ENCODE measurements at regions not wholly inside any gene's neighbourhood (a gene's known extent, or its start where the extent isn't known, plus 50 kb on each side); places are given as distances from the start of the nearest gene placed in this dataset.

DNA sequence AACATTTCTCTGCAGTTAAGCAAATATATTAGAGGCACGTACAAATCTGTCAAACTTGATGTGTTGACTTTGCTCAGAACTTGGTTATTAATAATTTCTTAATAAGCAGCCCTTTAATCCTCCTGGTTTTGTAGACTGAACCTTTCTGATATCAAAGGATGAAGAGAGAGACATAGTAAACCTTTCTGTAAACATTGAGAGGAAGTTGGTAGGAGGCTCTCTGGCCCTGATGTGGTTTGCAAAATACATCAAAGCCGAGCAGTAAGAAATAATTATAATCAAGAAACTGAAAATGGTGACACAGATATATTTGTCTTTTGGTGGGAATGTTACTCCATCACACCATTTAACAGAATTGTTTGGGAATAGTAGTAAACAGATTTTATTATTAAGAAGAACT is 111.9 kb downstream of the OXSM start:
- no peak for DNase-seq (ENCODE audit: low read depth, low spot score)
- TF ChIP-seq, protein P1, sequence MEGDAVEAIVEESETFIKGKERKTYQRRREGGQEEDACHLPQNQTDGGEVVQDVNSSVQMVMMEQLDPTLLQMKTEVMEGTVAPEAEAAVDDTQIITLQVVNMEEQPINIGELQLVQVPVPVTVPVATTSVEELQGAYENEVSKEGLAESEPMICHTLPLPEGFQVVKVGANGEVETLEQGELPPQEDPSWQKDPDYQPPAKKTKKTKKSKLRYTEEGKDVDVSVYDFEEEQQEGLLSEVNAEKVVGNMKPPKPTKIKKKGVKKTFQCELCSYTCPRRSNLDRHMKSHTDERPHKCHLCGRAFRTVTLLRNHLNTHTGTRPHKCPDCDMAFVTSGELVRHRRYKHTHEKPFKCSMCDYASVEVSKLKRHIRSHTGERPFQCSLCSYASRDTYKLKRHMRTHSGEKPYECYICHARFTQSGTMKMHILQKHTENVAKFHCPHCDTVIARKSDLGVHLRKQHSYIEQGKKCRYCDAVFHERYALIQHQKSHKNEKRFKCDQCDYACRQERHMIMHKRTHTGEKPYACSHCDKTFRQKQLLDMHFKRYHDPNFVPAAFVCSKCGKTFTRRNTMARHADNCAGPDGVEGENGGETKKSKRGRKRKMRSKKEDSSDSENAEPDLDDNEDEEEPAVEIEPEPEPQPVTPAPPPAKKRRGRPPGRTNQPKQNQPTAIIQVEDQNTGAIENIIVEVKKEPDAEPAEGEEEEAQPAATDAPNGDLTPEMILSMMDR (conservative IDR thresholded peaks at IDR 0.05): no peak
- Mint-ChIP-seq H3K27me3 (ENCODE audit: low read depth) (no peaks in the 10 kb centered on the region), H3K4me1 (peaks cover 10% of the 10 kb centered on the region), H3K27ac (ENCODE audit: unreplicated experiment) (no peak overlapping the region), H3K9me3 (peaks cover 2% of the 10 kb centered on the region), H3K36me3 (ENCODE audit: low read depth) (no peaks in the 10 kb centered on the region), H3K4me3 (no peak overlapping the region)

DNA sequence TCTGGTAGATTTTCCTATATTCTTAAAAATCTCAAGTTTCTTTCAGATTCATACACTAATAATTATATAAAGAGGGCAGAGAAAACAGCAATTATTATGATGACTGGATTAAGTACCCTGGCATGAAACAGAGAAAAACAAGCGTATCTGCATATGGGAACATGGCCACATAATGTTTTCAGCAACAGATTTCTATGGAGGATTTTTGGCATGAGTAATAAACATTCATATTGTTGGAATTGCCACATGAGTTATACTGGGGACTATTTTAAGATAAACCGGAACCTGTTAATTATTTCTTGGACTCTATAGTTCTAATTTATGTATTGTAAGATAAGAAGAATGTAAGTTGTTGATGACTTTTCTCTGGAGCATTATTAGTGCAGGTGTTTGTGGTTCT is 112.7 kb downstream of the OXSM start:
- H3K27ac Mint-ChIP-seq (ENCODE audit: unreplicated experiment): no peak overlapping the region

DNA sequence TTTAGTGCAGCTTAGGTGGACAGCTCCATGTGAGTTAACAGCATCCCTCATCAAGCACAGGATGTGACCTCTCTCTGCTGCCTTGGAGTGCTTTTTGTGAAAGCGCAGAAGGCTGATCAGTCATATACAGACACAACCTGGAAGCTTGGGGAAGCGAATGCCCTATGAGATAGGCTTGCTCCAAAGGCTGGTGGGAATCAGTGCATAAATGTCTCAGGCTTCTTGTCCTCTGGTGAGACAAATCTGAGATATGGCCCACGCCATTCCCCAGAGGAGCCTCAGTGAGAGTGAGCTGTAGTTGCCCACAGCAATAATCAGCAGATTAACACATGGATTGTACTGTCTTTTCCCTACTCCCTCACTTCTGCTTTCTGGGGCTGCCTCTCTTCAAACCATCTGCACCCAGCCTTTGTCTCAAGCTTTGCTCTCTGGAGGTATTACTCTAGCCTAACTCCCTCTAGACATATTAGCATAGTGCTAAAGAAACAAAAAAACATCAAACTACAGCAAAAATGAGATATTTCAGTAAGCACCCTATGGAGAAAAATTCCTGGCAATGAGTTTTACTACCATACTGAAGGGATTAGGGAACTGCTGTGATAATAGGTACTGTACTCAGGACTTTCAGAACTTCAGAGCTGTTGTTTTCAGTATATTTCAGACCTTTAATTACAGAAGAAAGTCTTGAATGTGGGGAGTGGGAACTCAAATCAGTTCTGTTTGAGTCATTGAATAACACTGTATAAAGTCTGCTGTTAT is 113.7 kb downstream of the OXSM start:
- no peaks in the 10 kb centered on the region for H3K9me3 Mint-ChIP-seq
- no peak for DNase-seq (ENCODE audit: low read depth, low spot score)
- H3K4me1 Mint-ChIP-seq: peaks cover 10% of the 10 kb centered on the region
- no peak overlapping the region for H3K4me3 Mint-ChIP-seq
- H3K27ac Mint-ChIP-seq (ENCODE audit: unreplicated experiment): no peak overlapping the region
- TF ChIP-seq, protein P1 (conservative IDR thresholded peaks at IDR 0.05): no peak
- H3K36me3 Mint-ChIP-seq (ENCODE audit: low read depth): no peaks in the 10 kb centered on the region
- H3K27me3 Mint-ChIP-seq (ENCODE audit: low read depth): no peaks in the 10 kb centered on the region

More for the DNA sequence above, 112.7 kb downstream of the OXSM start:
- H3K36me3 Mint-ChIP-seq (ENCODE audit: low read depth): no peaks in the 10 kb centered on the region
- H3K9me3 Mint-ChIP-seq: no peaks in the 10 kb centered on the region
- no peaks in the 10 kb centered on the region for H3K27me3 Mint-ChIP-seq (ENCODE audit: low read depth)
- DNase-seq (ENCODE audit: low read depth, low spot score): no peak
- no peak overlapping the region for H3K4me3 Mint-ChIP-seq
- TF ChIP-seq, protein P1 (conservative IDR thresholded peaks at IDR 0.05): no peak
- peaks cover 10% of the 10 kb centered on the region for H3K4me1 Mint-ChIP-seq

DNA sequence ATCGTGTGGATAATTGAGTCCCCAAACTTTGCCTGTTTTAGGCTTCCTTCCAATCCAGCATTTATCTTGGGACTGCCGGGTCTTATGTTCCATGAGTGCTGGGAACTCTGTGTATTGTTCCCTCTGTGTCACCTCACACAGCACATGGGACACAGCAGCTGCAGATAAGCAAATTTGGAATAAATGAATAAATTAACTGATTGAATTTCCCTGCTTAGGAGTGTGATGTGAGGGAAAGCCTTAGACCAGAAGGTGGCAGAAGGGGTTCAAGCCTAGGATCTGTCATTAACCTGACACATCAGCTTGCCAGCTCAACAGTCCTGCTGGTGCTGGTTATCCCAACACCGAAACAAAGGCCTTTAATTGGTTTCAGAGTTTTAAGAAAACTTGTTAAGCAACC is 114.3 kb downstream of the OXSM start:
- Mint-ChIP-seq H3K4me1 (peaks cover 10% of the 10 kb centered on the region), H3K4me3 (no peak overlapping the region), H3K27me3 (ENCODE audit: low read depth) (no peaks in the 10 kb centered on the region), H3K36me3 (ENCODE audit: low read depth) (no peaks in the 10 kb centered on the region), H3K27ac (ENCODE audit: unreplicated experiment) (no peak overlapping the region), H3K9me3 (no peaks in the 10 kb centered on the region)
- no peak for DNase-seq (ENCODE audit: low read depth, low spot score)
- TF ChIP-seq, protein P1 (conservative IDR thresholded peaks at IDR 0.05): peak; percentile 32

DNA sequence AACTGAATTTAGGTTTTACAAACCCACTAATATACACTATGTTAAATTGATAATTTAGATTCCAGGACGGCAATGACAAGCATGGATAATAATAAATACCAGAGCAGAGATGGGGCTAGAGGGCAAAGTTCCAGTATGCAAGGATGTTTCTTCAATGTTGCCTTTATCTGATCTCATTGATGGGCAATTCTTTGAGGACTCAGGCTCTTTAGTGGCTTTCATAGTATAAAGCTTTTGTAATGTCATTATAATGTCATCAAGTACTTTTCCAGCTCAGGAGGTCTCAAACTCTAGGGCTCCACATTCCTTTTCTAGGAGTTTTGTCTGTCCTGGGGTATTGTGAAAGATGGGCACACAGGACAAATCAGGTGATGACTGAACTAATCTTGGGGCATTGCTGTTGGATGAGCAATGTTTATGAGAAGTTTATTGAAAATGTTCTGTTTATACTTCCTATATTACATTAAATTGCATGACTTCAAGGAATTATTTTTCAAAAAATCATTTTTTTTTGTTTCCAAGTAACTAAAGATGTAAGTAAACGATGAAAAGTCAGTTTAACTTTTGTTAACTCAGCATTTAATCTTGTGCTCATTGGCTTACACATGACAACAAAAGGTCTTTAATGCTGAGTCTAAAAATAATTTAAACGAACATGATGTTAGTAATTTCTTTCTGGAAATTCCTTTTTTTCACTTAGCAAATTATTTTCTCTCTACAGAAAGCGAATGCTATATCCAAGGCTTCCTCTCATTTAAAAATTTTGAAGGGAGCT is 116.4 kb downstream of the OXSM start:
- no peaks in the 10 kb centered on the region for H3K27me3 Mint-ChIP-seq (ENCODE audit: low read depth)
- DNase-seq (ENCODE audit: low read depth, low spot score): no peak
- no peak overlapping the region for H3K27ac Mint-ChIP-seq (ENCODE audit: unreplicated experiment)
- H3K36me3 Mint-ChIP-seq (ENCODE audit: low read depth): no peaks in the 10 kb centered on the region
- peaks cover 10% of the 10 kb centered on the region for H3K4me1 Mint-ChIP-seq
- no peak overlapping the region for H3K4me3 Mint-ChIP-seq
- TF ChIP-seq, protein P1 (conservative IDR thresholded peaks at IDR 0.05): no peak
- H3K9me3 Mint-ChIP-seq: no peaks in the 10 kb centered on the region

All from neural crest cell (in vitro differentiated cells).